Stomach (tissue), 8 donors: ENCODE measurements at regions not wholly inside any gene's neighbourhood (a gene's known extent, or its start where the extent isn't known, plus 50 kb on each side); places are given as distances from the start of the nearest gene placed in this dataset.
A peak's percentile ranks its signal among the peaks of the same experiment; 100 is the strongest.
"Not testable (repeated sequence)": the region's sequence is repeated elsewhere in the genome, so short reads cannot be mapped to it uniquely, and the experiment has no call there.

Experiments used
- DNase-seq, 2 donors: peaks; one replicate each; pipeline versions ENCODE4 v3.0.0 to v3.0.0-alpha.2; 2013 to 2019
- H3K27ac ChIP-seq, 5 donors: fragments of 200-600 bp in 4 of 5; sonication (generic) in 4 of 5; one replicate each; pipeline ENCODE4 v1.5.1; 2013 to 2019; ENCODE audit warnings: mild to moderate bottlenecking in 1 of 5, moderate library complexity in 1 of 5
- H3K27me3 ChIP-seq, 3 donors: fragments of 200-600 bp; sonication (generic); one replicate each; pipeline ENCODE4 v1.5.1; 2017 to 2019; ENCODE audit warnings: mixed run types in 1 of 3
- H3K36me3 ChIP-seq, 4 donors: fragments of 200-600 bp; sonication (generic); 1 replicate in 3 of 4; 2 replicates in 1 of 4; pipeline ENCODE4 v1.5.1; 2016 to 2019
- H3K4me1 ChIP-seq, 4 donors: fragments of 200-600 bp; sonication (generic); one replicate each; pipeline ENCODE4 v1.5.1; 2016 to 2019
- H3K4me3 ChIP-seq, 4 donors: fragments of 200-600 bp; sonication (generic) in 3 of 4; one replicate each; pipeline ENCODE4 v1.5.1; 2016 to 2019; ENCODE audit warnings: mild to moderate bottlenecking in 1 of 4
- H3K9me3 ChIP-seq, 4 donors: fragments of 200-600 bp; sonication (generic); one replicate each; pipeline ENCODE4 v1.5.1; 2016 to 2019
- CTCF ChIP-seq, 7 experiments: fragments of 450-650 bp in 4 of 7; fragments of 200-600 bp in 3 of 7; sonication (generic) in 3 of 7; IDR thresholded peaks; one replicate each; pipeline ENCODE4 v1.5.1; 2016 to 2019; ENCODE audit warnings: antibody characterized with exemption in 7 of 7, control low read depth in 2 of 7, mild to moderate bottlenecking in 1 of 7
- EP300 ChIP-seq: sonication (generic); formaldehyde crosslinking; IDR thresholded peaks from one replicate; pipeline ENCODE4 v1.6.1; 2017; ENCODE audit warnings: antibody characterized with exemption
- POLR2A ChIP-seq, 4 donors: fragments of 450-650 bp; IDR thresholded peaks; one replicate each; pipeline ENCODE4 v1.6.1; 2016; ENCODE audit warnings: antibody characterized with exemption in 4 of 4, control low read depth in 2 of 4, mild to moderate bottlenecking in 1 of 4, moderate library complexity in 1 of 4
- POLR2AphosphoS5 ChIP-seq, 3 donors: sonication (generic); formaldehyde crosslinking; IDR thresholded peaks; one replicate each; pipeline ENCODE4 v1.6.1; 2016; ENCODE audit warnings: antibody characterized with exemption in 3 of 3
- WGBS, 5 donors: extraction: QIAGEN DNeasy Blood & Tissue Kit in 3 of 5; methylation state at CpG; one replicate each; pipeline versions ENCODE4 v1.1.5 to v1.1.7; 2013 to 2018; 5-methylcytosine and 5-hydroxymethylcytosine counted together
- intact Hi-C: fragments of 100-400 bp; cut with DNase I; formaldehyde crosslinking; loops from one replicate; pipeline ENCODE4 v1.15.1; 2023; ENCODE audit warnings: low total_unique reads
- donor health status: healthy with polysubstance abuse.
- donor health status: Bipolar disorder and iron deficiency.
- donor health status: healthy.

DNA sequence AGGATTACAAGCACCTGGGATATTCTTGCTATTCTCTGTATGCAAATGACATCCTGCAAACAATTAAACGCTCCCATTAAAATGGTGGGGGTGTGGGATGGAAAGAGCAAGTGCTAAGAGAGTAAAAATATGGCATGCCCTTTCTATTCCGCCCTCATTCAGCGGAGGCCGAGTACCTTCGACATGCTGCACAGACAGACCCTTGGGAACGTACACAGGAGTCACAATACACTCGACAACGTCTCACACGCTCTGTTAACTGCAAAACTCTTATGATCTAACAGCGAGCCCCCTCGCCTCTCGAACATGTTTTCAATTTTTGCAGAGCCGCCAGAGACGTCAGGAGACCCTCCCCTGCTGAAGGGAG lies 322.2 kb downstream of the CEMIP2 start:
- Histone ChIP-seq H3K27me3 (peaks cover 0 to 73% (median 29%) of the 10 kb centered on the region in 3 donors), H3K27ac (no peak overlapping the region), H3K36me3 (no peaks in the 10 kb centered on the region), H3K9me3 (peaks cover 0 to 7% (median 2%) of the 10 kb centered on the region in 4 donors), H3K4me3 (peak overlapping the region in 3 of 4 donors; percentile 32 to 53 (median 40)), H3K4me1 (peaks cover 0 to 11% (median 10%) of the 10 kb centered on the region in 4 donors)
- 41 to 54% (median 47%) methylated on average over 14 of the region's 14 CpGs for WGBS, 5 donors
- no peak for TF ChIP-seq POLR2AphosphoS5 (IDR thresholded peaks at IDR 0.05)
- no peak for TF ChIP-seq EP300
- no peak for TF ChIP-seq POLR2A (IDR thresholded peaks at IDR 0.05)
- no peak for TF ChIP-seq CTCF (IDR thresholded peaks at IDR 0.05)
- intact Hi-C loops: no loop called here
- DNase-seq: no peak

DNA sequence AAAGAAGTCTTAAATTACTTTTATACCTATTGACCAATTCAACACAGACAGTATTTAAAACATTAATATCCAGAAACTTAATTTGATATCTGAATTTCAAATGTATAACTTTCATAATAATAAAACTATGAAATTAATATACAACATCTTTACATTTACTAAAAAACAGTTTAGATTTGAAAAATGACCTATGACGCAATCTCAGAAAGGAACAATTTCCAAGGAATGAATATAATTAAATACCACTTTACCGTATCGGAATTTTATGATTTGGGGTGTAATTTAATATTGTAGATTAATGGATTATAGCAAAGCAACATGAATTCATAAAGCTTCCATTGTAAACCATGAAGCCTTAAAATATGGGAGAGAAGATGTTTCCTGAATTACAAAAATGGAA lies 321.5 kb upstream of the TRPM3 start:
- Histone ChIP-seq H3K9me3 (no peaks in the 10 kb centered on the region), H3K4me1 (peaks cover 0 to 11% (median 10%) of the 10 kb centered on the region in 4 donors), H3K36me3 (no peaks in the 10 kb centered on the region), H3K27ac (no peak overlapping the region), H3K27me3 (peaks cover 0 to 50% (median 22%) of the 10 kb centered on the region in 3 donors), H3K4me3 (no peak overlapping the region)
- WGBS, 5 donors: 91 to 96% (median 96%) methylated on average over 3 of the region's 3 CpGs
- TF ChIP-seq EP300 (no peak), POLR2A (IDR thresholded peaks at IDR 0.05) (no peak), CTCF (IDR thresholded peaks at IDR 0.05) (no peak), POLR2AphosphoS5 (IDR thresholded peaks at IDR 0.05) (no peak)
- no peak for DNase-seq
- intact Hi-C loops: no loop called here

- no peaks in the 10 kb centered on the region for H3K36me3 ChIP-seq
- 71 to 92% (median 84%) methylated on average over 5 of the region's 5 CpGs for WGBS, 5 donors
- H3K4me1 ChIP-seq: peaks cover 0 to 1% (median under 1%) of the 10 kb centered on the region in 4 donors
- DNase-seq: no peak
- no peak overlapping the region for H3K27ac ChIP-seq
- TF ChIP-seq CTCF (IDR thresholded peaks at IDR 0.05) (no peak), POLR2A (IDR thresholded peaks at IDR 0.05) (no peak), POLR2AphosphoS5 (IDR thresholded peaks at IDR 0.05) (no peak), EP300 (no peak)
- no peak overlapping the region for H3K4me3 ChIP-seq
- H3K27me3 ChIP-seq: peaks cover 0 to 33% (median 7%) of the 10 kb centered on the region in 3 donors
- H3K9me3 ChIP-seq: no peaks in the 10 kb centered on the region
- intact Hi-C loops: no loop called here
These were observed 319.8 kb upstream of the TRPM3 start for GRCh38 chr9:71441266-71441665.

GRCh38 chr9:71431931-71432330 lies 310.5 kb upstream of the TRPM3 start:
- H3K36me3 ChIP-seq: no peaks in the 10 kb centered on the region
- H3K27ac ChIP-seq: no peak overlapping the region
- H3K4me3 ChIP-seq: no peak overlapping the region
- no peaks in the 10 kb centered on the region for H3K4me1 ChIP-seq
- H3K27me3 ChIP-seq: no peaks in the 10 kb centered on the region
- no peaks in the 10 kb centered on the region for H3K9me3 ChIP-seq
- TF ChIP-seq POLR2AphosphoS5 (IDR thresholded peaks at IDR 0.05) (no peak), CTCF (IDR thresholded peaks at IDR 0.05) (no peak), POLR2A (IDR thresholded peaks at IDR 0.05) (no peak), EP300 (no peak)
- WGBS, 5 donors: 78 to 90% (median 85%) methylated on average over 3 of the region's 3 CpGs
- no peak for DNase-seq
- intact Hi-C loops: no loop called here

DNA sequence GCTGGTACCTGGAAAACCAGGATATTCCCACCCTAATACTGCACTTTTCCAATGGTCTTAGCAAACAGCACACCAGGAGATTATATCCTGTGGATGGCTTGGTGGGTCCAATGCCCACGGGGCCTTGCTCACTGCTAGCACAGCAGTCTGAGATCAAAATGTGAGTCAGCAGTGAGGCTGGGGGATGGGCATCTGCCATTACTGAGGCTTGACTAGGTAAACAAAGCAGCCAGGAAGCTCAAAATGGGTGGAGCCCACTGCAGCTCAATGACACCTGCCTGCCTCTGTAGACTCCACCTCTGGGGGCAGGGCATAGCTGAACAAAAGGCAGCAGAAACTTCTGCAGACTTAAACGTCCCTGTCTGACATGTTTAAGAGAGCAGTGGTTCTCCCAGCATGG lies 285.9 kb upstream of the TRPM3 start:
- H3K27ac ChIP-seq, H3K27me3 ChIP-seq, intact Hi-C loops, H3K4me1 ChIP-seq, H3K36me3 ChIP-seq, H3K4me3 ChIP-seq, DNase-seq: not testable (repeated sequence)
- H3K9me3 ChIP-seq: peaks cover 0 to 12% (median 6%) of the 10 kb centered on the region in 4 donors
- 41 to 60% (median 51%) methylated on average over 2 of the region's 2 CpGs for WGBS, 5 donors
